ENCODE measurements at regions not wholly inside any gene's neighbourhood (a gene's known extent, or its start where the extent isn't known, plus 50 kb on each side); places are given as distances from the start of the nearest gene placed in this dataset.

- peak overlapping the region in 1 of 2 donors; percentile 41 for H3K4me3 ChIP-seq (ENCODE audit: low read length in 2 of 2)
- H3K9ac ChIP-seq (ENCODE audit: low read depth in 1 of 2, low read length in 2 of 2) = peak overlapping the region in 1 of 2 donors; percentile 6
- H3K9me3 ChIP-seq (ENCODE audit: control insufficient read depth in 2 of 2, low read length in 2 of 2) = no peaks in the 10 kb centered on the region
- H3K36me3 ChIP-seq (ENCODE audit: control insufficient read depth in 2 of 2, insufficient read depth in 2 of 2, low read length in 2 of 2) = no peaks in the 10 kb centered on the region
- no peaks in the 10 kb centered on the region for H3K27me3 ChIP-seq (ENCODE audit: control insufficient read depth in 2 of 2, insufficient read depth in 2 of 2, low read length in 2 of 2)
- H3K4me1 ChIP-seq (ENCODE audit: control insufficient read depth in 2 of 2, insufficient read depth in 2 of 2, low read length in 2 of 2) = no peaks in the 10 kb centered on the region
- no peak overlapping the region for H3K27ac ChIP-seq (ENCODE audit: low read depth in 2 of 2, low read length in 2 of 2)
Observed at GRCh38 chr15:97729270-97729669, 231.2 kb upstream of the ARRDC4 start.

GRCh38 chr15:97730315-97730714 lies 230.2 kb upstream of the ARRDC4 start:
- Histone ChIP-seq H3K9me3 (ENCODE audit: control insufficient read depth in 2 of 2, low read length in 2 of 2) (no peaks in the 10 kb centered on the region), H3K36me3 (ENCODE audit: control insufficient read depth in 2 of 2, insufficient read depth in 2 of 2, low read length in 2 of 2) (no peaks in the 10 kb centered on the region), H3K4me3 (ENCODE audit: low read length in 2 of 2) (no peak overlapping the region), H3K4me1 (ENCODE audit: control insufficient read depth in 2 of 2, insufficient read depth in 2 of 2, low read length in 2 of 2) (no peaks in the 10 kb centered on the region), H3K27ac (ENCODE audit: low read depth in 2 of 2, low read length in 2 of 2) (no peak overlapping the region), H3K27me3 (ENCODE audit: control insufficient read depth in 2 of 2, insufficient read depth in 2 of 2, low read length in 2 of 2) (no peaks in the 10 kb centered on the region), H3K9ac (ENCODE audit: low read depth in 1 of 2, low read length in 2 of 2) (no peak overlapping the region)

GRCh38 chr15:97731859-97732258 lies 228.6 kb upstream of the ARRDC4 start:
- H3K36me3 ChIP-seq (ENCODE audit: control insufficient read depth in 2 of 2, insufficient read depth in 2 of 2, low read length in 2 of 2) = no peaks in the 10 kb centered on the region
- H3K9me3 ChIP-seq (ENCODE audit: control insufficient read depth in 2 of 2, low read length in 2 of 2) = no peaks in the 10 kb centered on the region
- H3K9ac ChIP-seq (ENCODE audit: low read depth in 1 of 2, low read length in 2 of 2) = no peak overlapping the region
- no peak overlapping the region for H3K27ac ChIP-seq (ENCODE audit: low read depth in 2 of 2, low read length in 2 of 2)
- no peaks in the 10 kb centered on the region for H3K4me1 ChIP-seq (ENCODE audit: control insufficient read depth in 2 of 2, insufficient read depth in 2 of 2, low read length in 2 of 2)
- H3K4me3 ChIP-seq (ENCODE audit: low read length in 2 of 2) = no peak overlapping the region
- H3K27me3 ChIP-seq (ENCODE audit: control insufficient read depth in 2 of 2, insufficient read depth in 2 of 2, low read length in 2 of 2) = no peaks in the 10 kb centered on the region

- H3K27me3 ChIP-seq (ENCODE audit: control insufficient read depth in 2 of 2, insufficient read depth in 2 of 2, low read length in 2 of 2) = no peaks in the 10 kb centered on the region
- no peak overlapping the region for H3K9ac ChIP-seq (ENCODE audit: low read depth in 1 of 2, low read length in 2 of 2)
Observed at GRCh38 chr15:97733373-97733772, 227.1 kb upstream of the ARRDC4 start.

GRCh38 chr15:97736748-97737147 lies 223.8 kb upstream of the ARRDC4 start:
- Histone ChIP-seq H3K27ac (ENCODE audit: low read depth in 2 of 2, low read length in 2 of 2) (no peak overlapping the region), H3K4me3 (ENCODE audit: low read length in 2 of 2) (no peak overlapping the region), H3K4me1 (ENCODE audit: control insufficient read depth in 2 of 2, insufficient read depth in 2 of 2, low read length in 2 of 2) (no peaks in the 10 kb centered on the region), H3K9me3 (ENCODE audit: control insufficient read depth in 2 of 2, low read length in 2 of 2) (no peaks in the 10 kb centered on the region), H3K36me3 (ENCODE audit: control insufficient read depth in 2 of 2, insufficient read depth in 2 of 2, low read length in 2 of 2) (no peaks in the 10 kb centered on the region), H3K9ac (ENCODE audit: low read depth in 1 of 2, low read length in 2 of 2) (no peak overlapping the region), H3K27me3 (ENCODE audit: control insufficient read depth in 2 of 2, insufficient read depth in 2 of 2, low read length in 2 of 2) (no peaks in the 10 kb centered on the region)

More at GRCh38 chr15:97733373-97733772, 227.1 kb upstream of the ARRDC4 start:
- H3K9me3 ChIP-seq (ENCODE audit: control insufficient read depth in 2 of 2, low read length in 2 of 2) = no peaks in the 10 kb centered on the region
- H3K4me1 ChIP-seq (ENCODE audit: control insufficient read depth in 2 of 2, insufficient read depth in 2 of 2, low read length in 2 of 2) = no peaks in the 10 kb centered on the region
- no peaks in the 10 kb centered on the region for H3K36me3 ChIP-seq (ENCODE audit: control insufficient read depth in 2 of 2, insufficient read depth in 2 of 2, low read length in 2 of 2)
- H3K27ac ChIP-seq (ENCODE audit: low read depth in 2 of 2, low read length in 2 of 2) = no peak overlapping the region
- H3K4me3 ChIP-seq (ENCODE audit: low read length in 2 of 2) = no peak overlapping the region

- no peak overlapping the region for H3K4me3 ChIP-seq (ENCODE audit: low read length in 2 of 2)
- H3K4me1 ChIP-seq (ENCODE audit: control insufficient read depth in 2 of 2, insufficient read depth in 2 of 2, low read length in 2 of 2) = no peaks in the 10 kb centered on the region
- no peaks in the 10 kb centered on the region for H3K9me3 ChIP-seq (ENCODE audit: control insufficient read depth in 2 of 2, low read length in 2 of 2)
- no peak overlapping the region for H3K9ac ChIP-seq (ENCODE audit: low read depth in 1 of 2, low read length in 2 of 2)
- H3K27me3 ChIP-seq (ENCODE audit: control insufficient read depth in 2 of 2, insufficient read depth in 2 of 2, low read length in 2 of 2) = no peaks in the 10 kb centered on the region
- no peak overlapping the region for H3K27ac ChIP-seq (ENCODE audit: low read depth in 2 of 2, low read length in 2 of 2)
- no peaks in the 10 kb centered on the region for H3K36me3 ChIP-seq (ENCODE audit: control insufficient read depth in 2 of 2, insufficient read depth in 2 of 2, low read length in 2 of 2)
Observed at GRCh38 chr15:97745481-97746071, 214.9 kb upstream of the ARRDC4 start.

GRCh38 chr15:97747342-97747741 lies 213.2 kb upstream of the ARRDC4 start:
- Histone ChIP-seq H3K4me3 (ENCODE audit: low read length in 2 of 2) (no peak overlapping the region), H3K27me3 (ENCODE audit: control insufficient read depth in 2 of 2, insufficient read depth in 2 of 2, low read length in 2 of 2) (no peaks in the 10 kb centered on the region), H3K4me1 (ENCODE audit: control insufficient read depth in 2 of 2, insufficient read depth in 2 of 2, low read length in 2 of 2) (no peaks in the 10 kb centered on the region), H3K9me3 (ENCODE audit: control insufficient read depth in 2 of 2, low read length in 2 of 2) (no peaks in the 10 kb centered on the region), H3K9ac (ENCODE audit: low read depth in 1 of 2, low read length in 2 of 2) (no peak overlapping the region), H3K27ac (ENCODE audit: low read depth in 2 of 2, low read length in 2 of 2) (no peak overlapping the region), H3K36me3 (ENCODE audit: control insufficient read depth in 2 of 2, insufficient read depth in 2 of 2, low read length in 2 of 2) (no peaks in the 10 kb centered on the region)

GRCh38 chr15:97748576-97748975 lies 211.9 kb upstream of the ARRDC4 start:
- Histone ChIP-seq H3K9ac (ENCODE audit: low read depth in 1 of 2, low read length in 2 of 2) (no peak overlapping the region), H3K4me1 (ENCODE audit: control insufficient read depth in 2 of 2, insufficient read depth in 2 of 2, low read length in 2 of 2) (no peaks in the 10 kb centered on the region), H3K9me3 (ENCODE audit: control insufficient read depth in 2 of 2, low read length in 2 of 2) (no peaks in the 10 kb centered on the region), H3K4me3 (ENCODE audit: low read length in 2 of 2) (no peak overlapping the region), H3K27ac (ENCODE audit: low read depth in 2 of 2, low read length in 2 of 2) (no peak overlapping the region), H3K36me3 (ENCODE audit: control insufficient read depth in 2 of 2, insufficient read depth in 2 of 2, low read length in 2 of 2) (no peaks in the 10 kb centered on the region), H3K27me3 (ENCODE audit: control insufficient read depth in 2 of 2, insufficient read depth in 2 of 2, low read length in 2 of 2) (no peaks in the 10 kb centered on the region)

GRCh38 chr15:97750060-97750459 lies 210.4 kb upstream of the ARRDC4 start:
- Histone ChIP-seq H3K4me1 (ENCODE audit: control insufficient read depth in 2 of 2, insufficient read depth in 2 of 2, low read length in 2 of 2) (no peaks in the 10 kb centered on the region), H3K4me3 (ENCODE audit: low read length in 2 of 2) (no peak overlapping the region), H3K27me3 (ENCODE audit: control insufficient read depth in 2 of 2, insufficient read depth in 2 of 2, low read length in 2 of 2) (no peaks in the 10 kb centered on the region), H3K36me3 (ENCODE audit: control insufficient read depth in 2 of 2, insufficient read depth in 2 of 2, low read length in 2 of 2) (no peaks in the 10 kb centered on the region), H3K27ac (ENCODE audit: low read depth in 2 of 2, low read length in 2 of 2) (no peak overlapping the region), H3K9ac (ENCODE audit: low read depth in 1 of 2, low read length in 2 of 2) (no peak overlapping the region), H3K9me3 (ENCODE audit: control insufficient read depth in 2 of 2, low read length in 2 of 2) (no peaks in the 10 kb centered on the region)

GRCh38 chr15:97755726-97756125 lies 204.8 kb upstream of the ARRDC4 start:
- H3K4me3 ChIP-seq (ENCODE audit: low read length in 2 of 2) = no peak overlapping the region
- H3K9ac ChIP-seq (ENCODE audit: low read depth in 1 of 2, low read length in 2 of 2) = no peak overlapping the region
- H3K27ac ChIP-seq (ENCODE audit: low read depth in 2 of 2, low read length in 2 of 2) = no peak overlapping the region
- H3K4me1 ChIP-seq (ENCODE audit: control insufficient read depth in 2 of 2, insufficient read depth in 2 of 2, low read length in 2 of 2) = no peaks in the 10 kb centered on the region
- no peaks in the 10 kb centered on the region for H3K36me3 ChIP-seq (ENCODE audit: control insufficient read depth in 2 of 2, insufficient read depth in 2 of 2, low read length in 2 of 2)
- H3K27me3 ChIP-seq (ENCODE audit: control insufficient read depth in 2 of 2, insufficient read depth in 2 of 2, low read length in 2 of 2) = peaks cover 0 to 2% of the 10 kb centered on the region in 2 donors
- H3K9me3 ChIP-seq (ENCODE audit: control insufficient read depth in 2 of 2, low read length in 2 of 2) = no peaks in the 10 kb centered on the region

- Histone ChIP-seq H3K9ac (ENCODE audit: low read depth in 1 of 2, low read length in 2 of 2) (no peak overlapping the region), H3K27ac (ENCODE audit: low read depth in 2 of 2, low read length in 2 of 2) (no peak overlapping the region), H3K4me1 (ENCODE audit: control insufficient read depth in 2 of 2, insufficient read depth in 2 of 2, low read length in 2 of 2) (no peaks in the 10 kb centered on the region)
Observed at GRCh38 chr15:97759363-97759762, 201.1 kb upstream of the ARRDC4 start.

More at GRCh38 chr15:97759363-97759762, 201.1 kb upstream of the ARRDC4 start:
- Histone ChIP-seq H3K4me3 (ENCODE audit: low read length in 2 of 2) (no peak overlapping the region), H3K36me3 (ENCODE audit: control insufficient read depth in 2 of 2, insufficient read depth in 2 of 2, low read length in 2 of 2) (no peaks in the 10 kb centered on the region), H3K9me3 (ENCODE audit: control insufficient read depth in 2 of 2, low read length in 2 of 2) (no peaks in the 10 kb centered on the region), H3K27me3 (ENCODE audit: control insufficient read depth in 2 of 2, insufficient read depth in 2 of 2, low read length in 2 of 2) (peaks cover 0 to 2% of the 10 kb centered on the region in 2 donors)
